Cardiac muscle cell (in vitro differentiated cells and primary cell): ENCODE measurements at regions not wholly inside any gene's neighbourhood (a gene's known extent, or its start where the extent isn't known, plus 50 kb on each side); places are given as distances from the start of the nearest gene placed in this dataset.

ENCODE experiments used
- DNase-seq, 2 donors: peaks; one replicate each; pipeline versions ENCODE4 v3.0.0 to v3.0.0-alpha.2; 2010 to 2017; ENCODE audit warnings: low read depth in 1 of 2, low spot score in 1 of 2
- H3K27ac ChIP-seq: fragments of 200-600 bp; sonication (generic); 2 replicates; pipeline ENCODE4 v1.5.1; 2016
- H3K27me3 ChIP-seq: fragments of 200-600 bp; sonication (generic); 2 replicates; pipeline ENCODE4 v1.6.0; 2016; ENCODE audit warnings: control low read depth
- H3K36me3 ChIP-seq: fragments of 200-600 bp; sonication (generic); 2 replicates; pipeline ENCODE4 v1.5.1; 2016; ENCODE audit warnings: control low read depth
- H3K4me1 ChIP-seq: fragments of 200-600 bp; sonication (generic); 2 replicates; pipeline ENCODE4 v1.8.1; 2017; ENCODE audit warnings: low read depth, mild to moderate bottlenecking, mixed run types
- H3K4me3 ChIP-seq: fragments of 200-600 bp; sonication (generic); 2 replicates; pipeline ENCODE4 v1.5.1; 2016; ENCODE audit warnings: mild to moderate bottlenecking
- H3K9me3 ChIP-seq: fragments of 200-600 bp; sonication (generic); 2 replicates; pipeline ENCODE4 v1.5.1; 2017; ENCODE audit warnings: low read depth, mild to moderate bottlenecking, control low read depth
- CTCF ChIP-seq: IDR thresholded peaks from 2 replicates; pipeline ENCODE4 v1.5.1; 2012; ENCODE audit warnings: low read depth, mild to moderate bottlenecking, low read length

DNA sequence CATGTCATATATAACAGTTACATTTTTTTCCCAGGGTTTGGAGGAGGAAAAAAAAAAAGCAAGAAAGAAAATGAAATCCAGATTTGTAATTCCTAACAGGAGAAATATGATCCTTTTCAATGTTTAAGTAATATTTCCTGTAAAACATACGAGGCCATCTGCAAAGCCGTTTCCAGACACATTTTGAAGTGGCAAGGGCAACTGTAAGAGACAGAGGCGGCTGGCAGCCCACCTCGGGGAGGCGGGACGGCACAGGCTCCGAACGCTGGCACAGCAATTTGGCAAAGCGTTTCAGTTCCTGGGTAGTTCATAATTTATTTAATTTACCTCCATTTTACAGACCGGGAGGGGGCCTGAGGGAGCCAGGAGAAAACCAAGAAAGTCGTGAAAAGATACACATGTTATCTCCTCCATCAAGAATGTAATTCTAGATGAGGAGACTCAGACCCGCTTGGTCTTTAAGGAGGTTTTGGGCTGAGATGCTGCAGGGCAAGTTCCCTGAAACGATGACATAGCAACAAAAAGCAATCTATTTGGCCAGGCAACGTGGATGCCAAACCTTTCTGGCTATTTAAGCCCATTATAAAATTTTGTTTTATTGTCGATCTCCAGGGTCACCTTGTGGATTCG is 448.5 kb upstream of the MKI67 start:
- DNase-seq: no peak
- Histone ChIP-seq H3K4me3 (no peak overlapping the region), H3K27me3 (no peaks in the 10 kb centered on the region), H3K4me1 (peaks cover 7% of the 10 kb centered on the region), H3K36me3 (no peaks in the 10 kb centered on the region), H3K27ac (no peak overlapping the region), H3K9me3 (no peaks in the 10 kb centered on the region)
- no peak for TF ChIP-seq CTCF

DNA sequence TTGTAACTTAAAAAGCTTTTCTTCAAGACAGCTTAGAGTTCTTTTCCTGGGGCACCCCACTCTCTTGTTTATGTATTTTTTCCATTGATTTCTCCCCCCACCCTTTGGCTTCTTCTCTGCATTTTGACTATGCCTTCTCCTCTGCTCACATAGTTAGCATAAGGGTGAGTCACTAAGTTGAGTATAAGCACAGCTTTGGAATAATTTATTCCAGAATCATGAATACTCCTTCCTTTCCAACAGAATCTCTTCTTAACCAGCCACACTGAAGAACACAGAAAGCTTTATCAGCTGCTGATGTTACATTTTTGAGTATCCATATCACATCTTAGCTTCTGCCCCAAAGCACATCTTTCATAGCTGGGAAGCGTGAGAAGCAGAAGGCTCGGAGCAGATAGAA is 449.5 kb upstream of the MKI67 start:
- Histone ChIP-seq H3K36me3 (no peaks in the 10 kb centered on the region), H3K4me3 (no peak overlapping the region), H3K9me3 (no peaks in the 10 kb centered on the region), H3K27ac (no peak overlapping the region), H3K27me3 (no peaks in the 10 kb centered on the region), H3K4me1 (peaks cover 16% of the 10 kb centered on the region)
- DNase-seq: no peak
- TF ChIP-seq CTCF: no peak

DNA sequence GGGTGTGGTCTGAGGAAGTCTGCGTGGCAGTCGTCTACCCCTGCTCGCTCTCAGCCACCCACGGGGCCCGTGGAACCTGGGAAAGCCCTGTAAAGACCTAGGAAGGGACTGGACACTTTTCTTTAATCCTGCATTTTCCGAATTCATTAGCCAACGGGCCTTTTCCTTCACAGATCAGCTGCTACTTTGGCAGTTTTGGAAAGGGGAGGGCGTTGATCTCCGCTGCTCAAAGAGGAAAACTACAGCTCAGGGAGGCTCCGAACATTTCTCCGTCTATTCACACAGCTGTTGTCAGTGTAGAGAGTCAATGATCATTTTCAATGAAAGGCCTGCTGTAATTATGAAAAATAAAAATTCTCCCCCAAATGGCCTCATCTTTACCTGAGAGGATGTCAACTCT is 450.1 kb upstream of the MKI67 start:
- peaks cover 16% of the 10 kb centered on the region for H3K4me1 ChIP-seq
- no peak overlapping the region for H3K27ac ChIP-seq
- no peak for TF ChIP-seq CTCF

GRCh38 chr10:128576943-128577670 is 450.9 kb upstream of the MKI67 start:
- Histone ChIP-seq H3K4me1 (peaks cover 16% of the 10 kb centered on the region), H3K4me3 (no peak overlapping the region), H3K27ac (no peak overlapping the region), H3K27me3 (no peaks in the 10 kb centered on the region), H3K36me3 (no peaks in the 10 kb centered on the region), H3K9me3 (no peaks in the 10 kb centered on the region)
- TF ChIP-seq CTCF: no peak
- peak in 1 of 2 donors; percentile 11 for DNase-seq

More for the DNA sequence above, 450.1 kb upstream of the MKI67 start:
- H3K4me3 ChIP-seq: no peak overlapping the region
- DNase-seq: no peak
- H3K27me3 ChIP-seq: no peaks in the 10 kb centered on the region
- no peaks in the 10 kb centered on the region for H3K36me3 ChIP-seq
- H3K9me3 ChIP-seq: no peaks in the 10 kb centered on the region

GRCh38 chr10:128577958-128578750 is 451.9 kb upstream of the MKI67 start:
- no peak for TF ChIP-seq CTCF
- Histone ChIP-seq H3K27ac (no peak overlapping the region), H3K36me3 (no peaks in the 10 kb centered on the region), H3K4me3 (no peak overlapping the region), H3K4me1 (peaks cover 16% of the 10 kb centered on the region), H3K27me3 (no peaks in the 10 kb centered on the region), H3K9me3 (no peaks in the 10 kb centered on the region)
- no peak for DNase-seq
